ENCODE measurements at regions not wholly inside any gene's neighbourhood (a gene's known extent, or its start where the extent isn't known, plus 50 kb on each side); places are given as distances from the start of the nearest gene placed in this dataset.

DNA sequence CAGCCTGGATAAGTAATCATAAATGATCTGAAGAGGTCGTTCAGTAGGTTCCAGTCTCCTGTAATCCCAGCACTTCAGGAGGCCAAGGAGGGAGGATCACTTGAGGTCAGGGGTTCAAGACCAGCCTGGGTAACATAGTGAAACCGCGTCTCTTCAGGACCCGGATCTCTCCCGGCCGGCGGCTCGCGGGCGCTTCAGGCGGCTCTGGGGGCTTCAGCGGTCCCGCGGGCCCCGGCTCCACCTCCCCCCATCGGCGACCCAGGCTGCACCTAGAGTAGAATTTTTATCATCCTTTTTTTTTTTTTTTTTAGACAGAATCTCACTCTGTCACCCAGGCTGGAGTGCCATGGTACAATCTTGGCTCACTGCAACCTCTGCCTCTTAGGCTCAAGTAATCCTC is 95.9 kb downstream of the ABCC12 start:
- TF ChIP-seq CTCF (IDR thresholded peaks at IDR 0.05) (no peak), POLR2A (IDR thresholded peaks at IDR 0.05) (no peak)
